ENCODE measurements at regions not wholly inside any gene's neighbourhood (a gene's known extent, or its start where the extent isn't known, plus 50 kb on each side); places are given as distances from the start of the nearest gene placed in this dataset.

DNA sequence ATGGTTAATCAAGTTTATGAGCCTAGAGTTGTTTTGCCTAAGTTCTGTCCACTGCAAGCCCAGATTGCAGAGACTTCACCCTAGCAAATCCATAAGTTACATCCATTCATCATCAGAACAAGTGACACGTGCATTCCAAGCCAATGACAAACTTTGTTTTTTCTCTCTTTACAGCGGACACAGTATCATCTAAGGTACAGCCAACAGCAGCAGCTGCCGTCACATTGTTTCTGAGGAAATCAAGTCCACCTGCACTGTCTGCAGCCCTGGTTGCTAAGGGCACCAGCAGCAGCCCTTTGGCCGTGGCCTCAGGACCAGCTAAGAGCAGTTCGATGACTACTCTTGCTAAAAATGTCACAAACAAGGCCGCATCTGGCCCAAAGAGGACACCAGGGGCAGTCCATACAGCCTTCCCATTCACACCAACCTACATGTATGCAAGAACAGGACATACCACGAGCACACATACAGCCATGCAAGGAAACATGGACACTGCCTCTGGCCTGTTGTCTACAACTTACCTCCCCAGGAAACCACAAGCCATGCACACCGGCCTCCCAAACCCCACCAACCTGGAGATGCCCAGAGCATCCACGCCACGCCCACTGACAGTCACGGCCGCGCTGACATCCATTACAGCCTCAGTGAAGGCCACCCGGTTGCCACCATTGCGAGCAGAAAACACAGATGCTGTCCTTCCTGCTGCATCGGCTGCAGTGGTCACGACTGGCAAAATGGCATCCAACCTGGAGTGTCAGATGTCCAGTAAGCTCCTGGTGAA lies 155.8 kb downstream of the C11orf91 start:
- Histone ChIP-seq H3K4me3 (replicated peaks in 1 of 3; ENCODE audit: insufficient read depth in 1 of 3, low read depth in 1 of 3, low read length in 3 of 3) (no peak overlapping the region), H3K9me3 (replicated peaks; ENCODE audit: control insufficient read depth, insufficient read depth, low read length) (no peaks in the 10 kb centered on the region), H2AFZ (ENCODE audit: low read depth, low read length) (no peak overlapping the region), H3K79me2 (ENCODE audit: control insufficient read depth, insufficient read depth, low read length) (no peaks in the 10 kb centered on the region), H3K27me3 (ENCODE audit: control insufficient read depth in 2 of 2, insufficient read depth in 2 of 2, low read length in 2 of 2) (no peaks in the 10 kb centered on the region), H4K20me1 (replicated peaks; ENCODE audit: control insufficient read depth, extremely low read depth, insufficient read depth, low read length) (no peaks in the 10 kb centered on the region), H3K4me1 (ENCODE audit: control insufficient read depth, extremely low read depth, insufficient read depth, low read length) (no peaks in the 10 kb centered on the region), H3K27ac (ENCODE audit: insufficient read depth, low read depth, low read length) (no peak overlapping the region), H3K9ac (replicated peaks; ENCODE audit: extremely low read depth, insufficient read depth, low read length) (no peak overlapping the region), H3K4me2 (ENCODE audit: insufficient read depth, low read length) (no peak overlapping the region), H3K36me3 (ENCODE audit: control insufficient read depth in 2 of 2, extremely low read depth in 1 of 2, insufficient read depth in 2 of 2, low read length in 2 of 2) (peaks cover 0 to 2% of the 10 kb centered on the region in 2 experiments), H3K9me1 (replicated peaks; ENCODE audit: control insufficient read depth, extremely low read depth, insufficient read depth, low read length) (no peaks in the 10 kb centered on the region)
- intact Hi-C loops (cut with micrococcal nuclease) (loop anchor here (5.0 kb wide), 1 partner anchor 167 kb away; the partner anchor contains the start of gene KIAA1549L), dilution Hi-C loops (cut with MboI; ENCODE audit: extremely low pct_ligation_motif_present, low sequenced_read_pairs) (no loop called here)
- CTCF ChIA-PET = interaction anchor here (1.3 to 6.8 kb wide), 6 partner anchors 8 to 198 kb away, joined by 3 to 91 read pairs (median 4); no protein-coding TSS in a partner anchor
- DNase-seq (ENCODE audit: low read depth, low spot score) = no peak
- BruUV-seq (replicated peaks) = no TSS peak
- POLR2A ChIA-PET = no interaction called here
- no peak for TF ChIP-seq POLR2A (IDR thresholded peaks at IDR 0.05; ENCODE audit: low read depth, low read length)
- TF ChIP-seq, protein P1, sequence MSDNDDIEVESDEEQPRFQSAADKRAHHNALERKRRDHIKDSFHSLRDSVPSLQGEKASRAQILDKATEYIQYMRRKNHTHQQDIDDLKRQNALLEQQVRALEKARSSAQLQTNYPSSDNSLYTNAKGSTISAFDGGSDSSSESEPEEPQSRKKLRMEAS (IDR thresholded peaks at IDR 0.05; ENCODE audit: insufficient read depth, insufficient read length) = no peak
- no peak for TF ChIP-seq FOS (IDR thresholded peaks at IDR 0.05; ENCODE audit: borderline replicate concordance, insufficient read depth, low read length)
- no peak for TF ChIP-seq JUN (IDR thresholded peaks at IDR 0.05; ENCODE audit: borderline replicate concordance, insufficient read depth, insufficient read length, low read depth)
- no peak for TF ChIP-seq POLR2AphosphoS5 (IDR thresholded peaks at IDR 0.05; ENCODE audit: insufficient read depth, low read depth, low read length)
- TF ChIP-seq EZH2 (IDR thresholded peaks at IDR 0.05; ENCODE audit: borderline replicate concordance, low read depth, low read length, severe bottlenecking) = no peak
- no peak for TF ChIP-seq MYC (IDR thresholded peaks at IDR 0.05; ENCODE audit: low read depth, low read length)
- TF ChIP-seq, protein P2, sequence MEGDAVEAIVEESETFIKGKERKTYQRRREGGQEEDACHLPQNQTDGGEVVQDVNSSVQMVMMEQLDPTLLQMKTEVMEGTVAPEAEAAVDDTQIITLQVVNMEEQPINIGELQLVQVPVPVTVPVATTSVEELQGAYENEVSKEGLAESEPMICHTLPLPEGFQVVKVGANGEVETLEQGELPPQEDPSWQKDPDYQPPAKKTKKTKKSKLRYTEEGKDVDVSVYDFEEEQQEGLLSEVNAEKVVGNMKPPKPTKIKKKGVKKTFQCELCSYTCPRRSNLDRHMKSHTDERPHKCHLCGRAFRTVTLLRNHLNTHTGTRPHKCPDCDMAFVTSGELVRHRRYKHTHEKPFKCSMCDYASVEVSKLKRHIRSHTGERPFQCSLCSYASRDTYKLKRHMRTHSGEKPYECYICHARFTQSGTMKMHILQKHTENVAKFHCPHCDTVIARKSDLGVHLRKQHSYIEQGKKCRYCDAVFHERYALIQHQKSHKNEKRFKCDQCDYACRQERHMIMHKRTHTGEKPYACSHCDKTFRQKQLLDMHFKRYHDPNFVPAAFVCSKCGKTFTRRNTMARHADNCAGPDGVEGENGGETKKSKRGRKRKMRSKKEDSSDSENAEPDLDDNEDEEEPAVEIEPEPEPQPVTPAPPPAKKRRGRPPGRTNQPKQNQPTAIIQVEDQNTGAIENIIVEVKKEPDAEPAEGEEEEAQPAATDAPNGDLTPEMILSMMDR (IDR thresholded peaks at IDR 0.05; ENCODE audit: extremely low read depth in 1 of 2, insufficient read depth in 1 of 2, low read depth in 1 of 2, low read length in 2 of 2) = no peak
- TF ChIP-seq GATA2 (IDR thresholded peaks at IDR 0.05; ENCODE audit: insufficient read depth, insufficient read length, low read depth, low read length) = no peak
- no peak for FAIRE-seq
